ENCODE measurements at regions not wholly inside any gene's neighbourhood (a gene's known extent, or its start where the extent isn't known, plus 50 kb on each side); places are given as distances from the start of the nearest gene placed in this dataset.

GRCh38 chr4:101655857-101656256 lies 134.7 kb upstream of the BANK1 start:
- DNase-seq (ENCODE audit: low read depth): no peak
- TF ChIP-seq, protein P1, sequence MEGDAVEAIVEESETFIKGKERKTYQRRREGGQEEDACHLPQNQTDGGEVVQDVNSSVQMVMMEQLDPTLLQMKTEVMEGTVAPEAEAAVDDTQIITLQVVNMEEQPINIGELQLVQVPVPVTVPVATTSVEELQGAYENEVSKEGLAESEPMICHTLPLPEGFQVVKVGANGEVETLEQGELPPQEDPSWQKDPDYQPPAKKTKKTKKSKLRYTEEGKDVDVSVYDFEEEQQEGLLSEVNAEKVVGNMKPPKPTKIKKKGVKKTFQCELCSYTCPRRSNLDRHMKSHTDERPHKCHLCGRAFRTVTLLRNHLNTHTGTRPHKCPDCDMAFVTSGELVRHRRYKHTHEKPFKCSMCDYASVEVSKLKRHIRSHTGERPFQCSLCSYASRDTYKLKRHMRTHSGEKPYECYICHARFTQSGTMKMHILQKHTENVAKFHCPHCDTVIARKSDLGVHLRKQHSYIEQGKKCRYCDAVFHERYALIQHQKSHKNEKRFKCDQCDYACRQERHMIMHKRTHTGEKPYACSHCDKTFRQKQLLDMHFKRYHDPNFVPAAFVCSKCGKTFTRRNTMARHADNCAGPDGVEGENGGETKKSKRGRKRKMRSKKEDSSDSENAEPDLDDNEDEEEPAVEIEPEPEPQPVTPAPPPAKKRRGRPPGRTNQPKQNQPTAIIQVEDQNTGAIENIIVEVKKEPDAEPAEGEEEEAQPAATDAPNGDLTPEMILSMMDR (IDR thresholded peaks at IDR 0.05; ENCODE audit: control insufficient read depth, insufficient read depth, low read depth, low read length, missing control alignments): no peak
- H3K4me3 ChIP-seq (ENCODE audit: control insufficient read depth, low read depth, low read length): no peak overlapping the region

DNA sequence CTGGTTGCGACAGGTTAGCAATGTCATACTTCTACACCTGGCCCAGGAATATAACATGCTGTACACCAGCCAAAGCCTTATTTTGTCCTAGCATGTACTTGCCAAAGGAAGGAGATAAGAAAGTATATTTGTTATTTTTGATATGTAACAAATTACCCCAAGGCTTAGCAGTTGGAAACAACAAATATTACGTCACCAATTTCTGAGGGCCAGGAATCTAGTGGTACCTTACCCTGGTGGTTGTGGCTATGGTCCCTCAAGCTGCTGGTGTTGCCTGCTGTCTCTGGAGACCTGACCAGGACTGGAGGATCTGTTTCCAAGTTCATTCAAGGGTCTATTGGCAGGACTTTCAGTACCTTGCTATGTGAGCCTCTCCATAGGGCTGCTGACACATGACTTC lies 135.5 kb upstream of the BANK1 start:
- DNase-seq (ENCODE audit: low read depth): no peak
- no peak overlapping the region for H3K4me3 ChIP-seq (ENCODE audit: control insufficient read depth, low read depth, low read length)
- TF ChIP-seq, protein P1 (IDR thresholded peaks at IDR 0.05; ENCODE audit: control insufficient read depth, insufficient read depth, low read depth, low read length, missing control alignments): no peak

DNA sequence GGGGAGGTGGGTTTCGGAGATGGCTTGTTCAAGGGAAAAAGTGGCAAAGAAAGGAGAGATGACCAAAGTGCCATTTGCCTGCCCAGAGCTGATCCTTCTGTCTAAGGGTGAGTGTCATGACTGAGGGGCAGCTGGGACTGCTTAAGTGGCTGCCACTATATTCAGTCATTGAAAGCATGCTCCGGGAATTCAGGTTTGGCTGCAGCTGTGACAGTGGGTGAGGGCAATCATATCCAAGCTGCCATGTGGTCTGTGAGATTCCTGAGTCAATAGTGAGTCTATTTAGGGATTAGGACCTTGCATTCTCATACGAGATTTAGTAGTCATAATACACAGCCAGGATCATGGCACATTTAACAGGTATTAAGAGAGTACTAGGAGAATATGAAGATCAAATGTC lies 138.8 kb upstream of the BANK1 start:
- TF ChIP-seq, protein P1 (IDR thresholded peaks at IDR 0.05; ENCODE audit: control insufficient read depth, insufficient read depth, low read depth, low read length, missing control alignments): no peak
- H3K4me3 ChIP-seq (ENCODE audit: control insufficient read depth, low read depth, low read length): no peak overlapping the region
- no peak for DNase-seq (ENCODE audit: low read depth)

- no peak overlapping the region for H3K4me3 ChIP-seq (ENCODE audit: control insufficient read depth, low read depth, low read length)
- DNase-seq (ENCODE audit: low read depth): no peak
- TF ChIP-seq, protein P1 (IDR thresholded peaks at IDR 0.05; ENCODE audit: control insufficient read depth, insufficient read depth, low read depth, low read length, missing control alignments): no peak
Observed at GRCh38 chr4:101649790-101650515, 140.6 kb upstream of the BANK1 start.

GRCh38 chr4:101647710-101648034 lies 142.9 kb upstream of the BANK1 start:
- TF ChIP-seq, protein P1 (IDR thresholded peaks at IDR 0.05; ENCODE audit: control insufficient read depth, insufficient read depth, low read depth, low read length, missing control alignments): no peak
- no peak for DNase-seq (ENCODE audit: low read depth)

DNA sequence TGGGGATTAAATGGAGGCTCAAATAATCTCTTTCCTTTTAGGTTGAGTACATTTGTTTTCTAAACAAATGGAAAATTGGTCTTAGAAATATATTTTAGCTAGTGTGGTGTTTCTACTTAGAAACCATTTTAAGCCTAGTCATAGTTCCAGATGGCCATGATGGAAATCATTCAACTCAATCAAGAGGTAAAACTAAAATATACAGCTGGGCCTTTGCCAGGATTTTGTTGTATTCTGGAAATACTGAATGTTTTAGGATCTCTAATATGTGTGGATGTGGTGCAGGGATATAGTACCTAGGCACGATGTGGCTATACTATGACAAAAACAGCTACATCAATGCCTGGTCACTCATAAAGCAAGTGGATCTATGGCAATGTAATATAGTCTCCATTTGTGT lies 146.0 kb upstream of the BANK1 start:
- DNase-seq (ENCODE audit: low read depth): no peak
- TF ChIP-seq, protein P1 (IDR thresholded peaks at IDR 0.05; ENCODE audit: control insufficient read depth, insufficient read depth, low read depth, low read length, missing control alignments): no peak
- H3K4me3 ChIP-seq (ENCODE audit: control insufficient read depth, low read depth, low read length): no peak overlapping the region

More at GRCh38 chr4:101647710-101648034, 142.9 kb upstream of the BANK1 start:
- no peak overlapping the region for H3K4me3 ChIP-seq (ENCODE audit: control insufficient read depth, low read depth, low read length)

Measured in AG09309 (cell line).